SU-DHL-6 (cell line): ENCODE measurements at regions not wholly inside any gene's neighbourhood (a gene's known extent, or its start where the extent isn't known, plus 50 kb on each side); places are given as distances from the start of the nearest gene placed in this dataset.

Experiments
- H2AFZ ChIP-seq: fragments of 200-600 bp; sonication (generic); 2 replicates; pipeline ENCODE4 v1.6.1; 2014; ENCODE audit warnings: low read depth, mild to moderate bottlenecking, moderate library complexity, mixed read lengths, antibody characterized with exemption, low read length; ENCODE audit not compliant: severe bottlenecking
- H3F3A ChIP-seq: fragments of 200-600 bp; shearing (Covaris generic); 2 replicates; pipeline ENCODE4 v1.6.0; 2016; ENCODE audit warnings: antibody characterized with exemption, mild to moderate bottlenecking; ENCODE audit not compliant: insufficient read depth
- H3K27ac ChIP-seq: fragments of 200-600 bp; sonication (generic); 2 replicates; pipeline ENCODE4 v1.5.1; 2016; ENCODE audit warnings: low read depth, mild to moderate bottlenecking, low read length, moderate library complexity, mixed read lengths
- H3K27me3 ChIP-seq: fragments of 200-600 bp; sonication (generic), shearing (Covaris generic); 2 replicates; pipeline ENCODE4 v1.6.0; 2014; ENCODE audit warnings: mild to moderate bottlenecking, low read length
- H3K36me3 ChIP-seq: fragments of 200-600 bp; sonication (generic); 2 replicates; pipeline ENCODE4 v1.6.1; 2014; ENCODE audit warnings: mild to moderate bottlenecking, low read length, mixed read lengths
- H3K4me2 ChIP-seq: fragments of 300-600, 200-600 bp; shearing (Covaris generic), sonication (generic); 2 replicates; pipeline ENCODE4 v1.6.0; 2014; ENCODE audit warnings: low read length, low read depth, mild to moderate bottlenecking; ENCODE audit not compliant: poor library complexity, severe bottlenecking
- H3K4me3 ChIP-seq: fragments of 200-600 bp; sonication (generic); 2 replicates; pipeline ENCODE4 v1.5.1; 2014; ENCODE audit warnings: antibody characterized with exemption, low read length, mild to moderate bottlenecking, mixed read lengths; ENCODE audit not compliant: insufficient read depth, poor library complexity, severe bottlenecking
- H3K79me2 ChIP-seq: fragments of 200-600 bp; sonication (generic); 2 replicates; pipeline ENCODE4 v1.6.1; 2014; ENCODE audit warnings: mild to moderate bottlenecking, low read length, moderate library complexity; ENCODE audit not compliant: insufficient read depth
- H3K9ac ChIP-seq: fragments of 200-600 bp; sonication (generic); 2 replicates; pipeline ENCODE4 v1.7.0; 2014; ENCODE audit warnings: mild to moderate bottlenecking, low read length
- H3K9me2 ChIP-seq: fragments of 200-600 bp; sonication (generic); replicated peaks from 2 replicates; pipeline ENCODE4 v1.6.1; 2014; ENCODE audit warnings: low read length; ENCODE audit not compliant: insufficient read depth
- H3K9me3 ChIP-seq: fragments of 200-600 bp; sonication (generic); 2 replicates; pipeline ENCODE4 v1.6.1; 2014; ENCODE audit warnings: low read length, mixed read lengths; ENCODE audit not compliant: insufficient read depth
- H4K20me1 ChIP-seq: fragments of 200-600 bp; sonication (generic); 2 replicates; pipeline ENCODE4 v1.6.1; 2014; ENCODE audit warnings: low read depth, mild to moderate bottlenecking, antibody characterized with exemption, low read length, moderate library complexity, mixed read lengths
- CTCF ChIP-seq: fragments of 200-600 bp; sonication (generic); IDR thresholded peaks from one replicate; pipeline ENCODE4 v1.5.1; 2017; ENCODE audit warnings: antibody characterized with exemption, mild to moderate bottlenecking, low read length, moderate library complexity; ENCODE audit not compliant: insufficient read depth, poor library complexity, severe bottlenecking
- EZH2phosphoT487 ChIP-seq: fragments of 200-600 bp; sonication (generic), shearing (Covaris generic); conservative IDR thresholded peaks from 2 replicates; pipeline ENCODE4 v1.6.1; 2018; ENCODE audit warnings: mild to moderate bottlenecking, antibody characterized with exemption, low read length, moderate library complexity, mixed read lengths

GRCh38 chr12:114789821-114790220, 105.8 kb upstream of the TBX3 start:
- Histone ChIP-seq H3K4me3 (no peak overlapping the region), H3K9me3 (no peaks in the 10 kb centered on the region), H3K4me2 (no peak overlapping the region), H3K27ac (no peak overlapping the region), H2AFZ (no peak overlapping the region), H4K20me1 (no peaks in the 10 kb centered on the region), H3K27me3 (no peaks in the 10 kb centered on the region), H3K79me2 (no peaks in the 10 kb centered on the region), H3F3A (no peaks in the 10 kb centered on the region), H3K9ac (no peak overlapping the region), H3K9me2 (no peaks in the 10 kb centered on the region), H3K36me3 (no peaks in the 10 kb centered on the region)
- TF ChIP-seq CTCF, result no peak

GRCh38 chr12:114789276-114789675, 105.3 kb upstream of the TBX3 start:
- H2AFZ ChIP-seq, result no peak overlapping the region
- no peak overlapping the region for H3K4me2 ChIP-seq

GRCh38 chr12:114784526-114784925, 100.6 kb upstream of the TBX3 start:
- no peaks in the 10 kb centered on the region for H4K20me1 ChIP-seq
- H3K4me3 ChIP-seq, result no peak overlapping the region
- H3K4me2 ChIP-seq, result no peak overlapping the region
- H3K9ac ChIP-seq, result no peak overlapping the region
- H3K36me3 ChIP-seq, result no peaks in the 10 kb centered on the region
- H3K9me3 ChIP-seq, result no peaks in the 10 kb centered on the region
- TF ChIP-seq CTCF (no peak), EZH2phosphoT487 (no peak)
- no peak overlapping the region for H3K27ac ChIP-seq
- no peaks in the 10 kb centered on the region for H3K27me3 ChIP-seq
- H3K79me2 ChIP-seq, result no peaks in the 10 kb centered on the region
- H2AFZ ChIP-seq, result no peak overlapping the region
- no peaks in the 10 kb centered on the region for H3K9me2 ChIP-seq
- H3F3A ChIP-seq, result no peaks in the 10 kb centered on the region

More at GRCh38 chr12:114789276-114789675, 105.3 kb upstream of the TBX3 start:
- Histone ChIP-seq H3K36me3 (no peaks in the 10 kb centered on the region), H3F3A (no peaks in the 10 kb centered on the region), H3K9me3 (no peaks in the 10 kb centered on the region), H3K4me3 (no peak overlapping the region), H3K9me2 (no peaks in the 10 kb centered on the region), H3K79me2 (no peaks in the 10 kb centered on the region), H4K20me1 (no peaks in the 10 kb centered on the region), H3K27ac (no peak overlapping the region), H3K9ac (no peak overlapping the region), H3K27me3 (no peaks in the 10 kb centered on the region)
- no peak for TF ChIP-seq CTCF
- TF ChIP-seq EZH2phosphoT487, result no peak
